GM19438 (cell line): ENCODE measurements at regions not wholly inside any gene's neighbourhood (a gene's known extent, or its start where the extent isn't known, plus 50 kb on each side); places are given as distances from the start of the nearest gene placed in this dataset.

ENCODE experiments used
- ATAC-seq: cut with Tn5 transposase; IDR thresholded peaks from one replicate; pipeline ENCODE4 v1.9.1; 2021; ENCODE audit warnings: low read depth; ENCODE audit not compliant: unreplicated experiment

- ATAC-seq, result no peak
Observed at GRCh38 chr7:47007471-47007870, 574.4 kb downstream of the TNS3 start.

GRCh38 chr7:47000561-47000960, 581.4 kb downstream of the TNS3 start:
- ATAC-seq, result no peak

GRCh38 chr7:46999866-47000265, 582.0 kb downstream of the TNS3 start:
- ATAC-seq, result no peak

GRCh38 chr7:46996972-46997371, 584.9 kb downstream of the TNS3 start:
- no peak for ATAC-seq

- ATAC-seq, result no peak
Observed at GRCh38 chr7:46993396-46993795, 588.5 kb downstream of the TNS3 start.

GRCh38 chr7:46990761-46991160, 591.1 kb downstream of the TNS3 start:
- no peak for ATAC-seq

- no peak for ATAC-seq
Observed at GRCh38 chr7:46989247-46989646, 592.7 kb downstream of the TNS3 start.

- ATAC-seq, result no peak
Observed at GRCh38 chr7:46982928-46983327, 599.0 kb downstream of the TNS3 start.

- ATAC-seq, result no peak
Observed at GRCh38 chr7:46979439-46979838, 602.5 kb downstream of the TNS3 start.

GRCh38 chr7:46975493-46975892, 606.4 kb downstream of the TNS3 start:
- ATAC-seq, result no peak

GRCh38 chr7:46972205-46972604, 609.7 kb downstream of the TNS3 start:
- ATAC-seq, result no peak

GRCh38 chr7:46970476-46970875, 611.4 kb downstream of the TNS3 start:
- ATAC-seq, result no peak

GRCh38 chr7:46970131-46970430, 611.8 kb downstream of the TNS3 start:
- no peak for ATAC-seq

- no peak for ATAC-seq
Observed at GRCh38 chr7:46969303-46970130, 612.4 kb downstream of the TNS3 start.

- ATAC-seq, result no peak
Observed at GRCh38 chr7:46968003-46968402, 613.9 kb downstream of the TNS3 start.

GRCh38 chr7:46963719-46964118, 618.2 kb downstream of the TNS3 start:
- ATAC-seq, result no peak

GRCh38 chr7:46960970-46961369, 620.9 kb downstream of the TNS3 start:
- ATAC-seq, result no peak

GRCh38 chr7:46957195-46957594, 624.7 kb downstream of the TNS3 start:
- no peak for ATAC-seq

- no peak for ATAC-seq
Observed at GRCh38 chr7:46955531-46955930, 626.4 kb downstream of the TNS3 start.

- ATAC-seq, result no peak
Observed at GRCh38 chr7:46954181-46954580, 627.7 kb downstream of the TNS3 start.

- ATAC-seq, result no peak
Observed at GRCh38 chr7:46953008-46953407, 628.9 kb downstream of the TNS3 start.

- no peak for ATAC-seq
Observed at GRCh38 chr7:46949270-46949931, 632.5 kb downstream of the TNS3 start.
